ENCODE measurements at regions not wholly inside any gene's neighbourhood (a gene's known extent, or its start where the extent isn't known, plus 50 kb on each side); places are given as distances from the start of the nearest gene placed in this dataset.
"Not testable (repeated sequence)": the region's sequence is repeated elsewhere in the genome, so short reads cannot be mapped to it uniquely, and the experiment has no call there.

GRCh38 chr11:96760306-96760705 is 370.5 kb downstream of the JRKL start:
- in situ Hi-C loops (cut with MboI; ENCODE audit: low sequenced_read_pairs): no loop called here

- in situ Hi-C loops (cut with MboI; ENCODE audit: low sequenced_read_pairs): no loop called here
Measured at GRCh38 chr11:96760815-96761214, 371.0 kb downstream of the JRKL start.

- in situ Hi-C loops (cut with MboI; ENCODE audit: low sequenced_read_pairs): no loop called here
Measured at GRCh38 chr11:96761451-96761850, 371.6 kb downstream of the JRKL start.

- in situ Hi-C loops (cut with MboI; ENCODE audit: low sequenced_read_pairs): no loop called here
Measured at GRCh38 chr11:96763244-96763643, 373.4 kb downstream of the JRKL start.

GRCh38 chr11:96778272-96778671 is 388.5 kb downstream of the JRKL start:
- in situ Hi-C loops (cut with MboI; ENCODE audit: low sequenced_read_pairs): no loop called here

GRCh38 chr11:96779030-96779429 is 389.2 kb downstream of the JRKL start:
- in situ Hi-C loops (cut with MboI; ENCODE audit: low sequenced_read_pairs): no loop called here

GRCh38 chr11:96781082-96781481 is 391.3 kb downstream of the JRKL start:
- in situ Hi-C loops (cut with MboI; ENCODE audit: low sequenced_read_pairs): no loop called here

GRCh38 chr11:96782632-96783031 is 392.8 kb downstream of the JRKL start:
- in situ Hi-C loops (cut with MboI; ENCODE audit: low sequenced_read_pairs): no loop called here

GRCh38 chr11:96783311-96783710 is 393.5 kb downstream of the JRKL start:
- in situ Hi-C loops (cut with MboI; ENCODE audit: low sequenced_read_pairs): no loop called here

GRCh38 chr11:96785073-96785472 is 395.3 kb downstream of the JRKL start:
- in situ Hi-C loops (cut with MboI; ENCODE audit: low sequenced_read_pairs): no loop called here

- in situ Hi-C loops (cut with MboI; ENCODE audit: low sequenced_read_pairs): no loop called here
Measured at GRCh38 chr11:96794152-96794551, 404.3 kb downstream of the JRKL start.

- in situ Hi-C loops (cut with MboI; ENCODE audit: low sequenced_read_pairs): no loop called here
Measured at GRCh38 chr11:96798445-96798844, 408.6 kb downstream of the JRKL start.

GRCh38 chr11:96815236-96815635 is 425.4 kb downstream of the JRKL start:
- in situ Hi-C loops (cut with MboI; ENCODE audit: low sequenced_read_pairs): no loop called here

- in situ Hi-C loops (cut with MboI; ENCODE audit: low sequenced_read_pairs): no loop called here
Measured at GRCh38 chr11:96817482-96818399, 427.9 kb downstream of the JRKL start.

- in situ Hi-C loops (cut with MboI; ENCODE audit: low sequenced_read_pairs): no loop called here
Measured at GRCh38 chr11:96827164-96827563, 437.4 kb downstream of the JRKL start.

- in situ Hi-C loops (cut with MboI; ENCODE audit: low sequenced_read_pairs): no loop called here
Measured at GRCh38 chr11:96841792-96842191, 452.0 kb downstream of the JRKL start.

- in situ Hi-C loops (cut with MboI; ENCODE audit: low sequenced_read_pairs): no loop called here
Measured at GRCh38 chr11:96842731-96843130, 452.9 kb downstream of the JRKL start.

- in situ Hi-C loops (cut with MboI; ENCODE audit: low sequenced_read_pairs): no loop called here
Measured at GRCh38 chr11:96854425-96854824, 464.6 kb downstream of the JRKL start.

GRCh38 chr11:96861722-96862121 is 471.9 kb downstream of the JRKL start:
- in situ Hi-C loops (cut with MboI; ENCODE audit: low sequenced_read_pairs): not testable (repeated sequence)

GRCh38 chr11:96863520-96863919 is 473.7 kb downstream of the JRKL start:
- in situ Hi-C loops (cut with MboI; ENCODE audit: low sequenced_read_pairs): no loop called here

- in situ Hi-C loops (cut with MboI; ENCODE audit: low sequenced_read_pairs): no loop called here
Measured at GRCh38 chr11:96865020-96865419, 475.2 kb downstream of the JRKL start.

- in situ Hi-C loops (cut with MboI; ENCODE audit: low sequenced_read_pairs): no loop called here
Measured at GRCh38 chr11:96869207-96869606, 479.4 kb downstream of the JRKL start.

GRCh38 chr11:96875712-96876111 is 485.9 kb downstream of the JRKL start:
- in situ Hi-C loops (cut with MboI; ENCODE audit: low sequenced_read_pairs): no loop called here

Measured in HL-60/S4 treated with phorbol 12-myristate 13-acetate at 8.2 ng/mL for 4 days and 3 days (cell line).